ENCODE measurements at regions not wholly inside any gene's neighbourhood (a gene's known extent, or its start where the extent isn't known, plus 50 kb on each side); places are given as distances from the start of the nearest gene placed in this dataset.

DNA sequence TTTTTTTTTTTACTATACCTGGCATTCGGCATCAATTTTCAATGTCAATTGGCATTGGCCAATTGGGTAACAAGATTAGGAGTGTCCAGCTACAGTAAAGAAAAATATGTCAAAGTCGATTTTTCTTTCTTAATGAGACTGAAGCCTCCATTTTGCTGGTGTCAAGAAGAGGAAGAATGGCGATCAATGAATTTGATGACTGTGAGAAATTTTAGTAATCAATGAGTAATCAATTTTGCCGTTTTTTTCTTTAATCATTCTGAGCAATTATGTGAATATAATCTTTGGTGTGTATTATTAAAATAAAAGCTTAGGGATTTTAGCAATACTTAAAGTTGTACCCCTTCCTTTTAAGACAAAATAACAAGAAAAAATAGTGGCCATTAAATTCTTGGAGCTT lies 69.7 kb downstream of the TMEM200C start:
- TF ChIP-seq, protein P1, sequence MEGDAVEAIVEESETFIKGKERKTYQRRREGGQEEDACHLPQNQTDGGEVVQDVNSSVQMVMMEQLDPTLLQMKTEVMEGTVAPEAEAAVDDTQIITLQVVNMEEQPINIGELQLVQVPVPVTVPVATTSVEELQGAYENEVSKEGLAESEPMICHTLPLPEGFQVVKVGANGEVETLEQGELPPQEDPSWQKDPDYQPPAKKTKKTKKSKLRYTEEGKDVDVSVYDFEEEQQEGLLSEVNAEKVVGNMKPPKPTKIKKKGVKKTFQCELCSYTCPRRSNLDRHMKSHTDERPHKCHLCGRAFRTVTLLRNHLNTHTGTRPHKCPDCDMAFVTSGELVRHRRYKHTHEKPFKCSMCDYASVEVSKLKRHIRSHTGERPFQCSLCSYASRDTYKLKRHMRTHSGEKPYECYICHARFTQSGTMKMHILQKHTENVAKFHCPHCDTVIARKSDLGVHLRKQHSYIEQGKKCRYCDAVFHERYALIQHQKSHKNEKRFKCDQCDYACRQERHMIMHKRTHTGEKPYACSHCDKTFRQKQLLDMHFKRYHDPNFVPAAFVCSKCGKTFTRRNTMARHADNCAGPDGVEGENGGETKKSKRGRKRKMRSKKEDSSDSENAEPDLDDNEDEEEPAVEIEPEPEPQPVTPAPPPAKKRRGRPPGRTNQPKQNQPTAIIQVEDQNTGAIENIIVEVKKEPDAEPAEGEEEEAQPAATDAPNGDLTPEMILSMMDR (IDR thresholded peaks at IDR 0.05) = no peak
- no peak for TF ChIP-seq POLR2A (IDR thresholded peaks at IDR 0.05)

Data from body of pancreas (tissue), 4 donors.